HG02610 (cell line): ENCODE measurements at regions not wholly inside any gene's neighbourhood (a gene's known extent, or its start where the extent isn't known, plus 50 kb on each side); places are given as distances from the start of the nearest gene placed in this dataset.
A peak's percentile ranks its signal among the peaks of the same experiment; 100 is the strongest.

Source experiments
- ATAC-seq: cut with Tn5 transposase; IDR thresholded peaks from one replicate; pipeline ENCODE4 v1.9.1; 2021; ENCODE audit warnings: mild to moderate bottlenecking, moderate library complexity; ENCODE audit not compliant: unreplicated experiment

DNA sequence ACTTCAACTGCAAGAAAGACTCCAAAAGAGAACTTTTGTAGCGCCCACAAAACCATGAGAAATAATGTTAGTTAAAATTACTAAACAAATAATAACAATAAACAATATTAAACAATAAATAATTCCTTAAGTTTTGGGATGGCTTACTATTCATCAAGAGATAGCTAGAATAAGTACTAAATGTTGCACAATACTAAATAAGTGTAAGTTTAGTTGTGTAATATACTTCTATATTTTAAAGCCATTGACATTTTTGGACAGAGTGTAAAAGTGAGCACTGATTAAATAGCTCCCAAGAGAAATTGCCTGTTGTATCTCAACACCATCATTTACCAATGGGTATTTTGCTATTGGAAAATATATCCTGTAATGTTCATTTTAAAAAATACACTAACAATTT lies 166.7 kb downstream of the ALG10 start:
- ATAC-seq = no peak

DNA sequence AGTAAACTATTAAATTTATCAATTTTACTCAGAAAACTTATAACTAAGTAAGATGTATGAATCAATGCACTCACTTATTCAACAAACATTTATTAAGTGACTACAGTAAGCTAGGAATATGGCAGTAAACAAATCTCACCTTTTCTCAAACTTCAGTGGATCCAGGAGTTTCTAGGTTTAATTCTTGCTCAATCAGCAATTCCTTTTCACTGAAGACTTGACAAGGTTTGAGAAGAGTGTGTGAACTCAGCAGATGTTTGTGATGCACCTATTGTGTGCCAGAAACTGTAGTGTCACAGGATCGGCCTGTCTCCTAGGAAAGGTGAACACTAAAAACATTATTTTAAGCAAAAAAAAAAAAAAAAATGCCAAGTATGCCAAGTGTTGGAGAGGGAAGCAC lies 167.8 kb downstream of the ALG10 start:
- ATAC-seq = no peak

DNA sequence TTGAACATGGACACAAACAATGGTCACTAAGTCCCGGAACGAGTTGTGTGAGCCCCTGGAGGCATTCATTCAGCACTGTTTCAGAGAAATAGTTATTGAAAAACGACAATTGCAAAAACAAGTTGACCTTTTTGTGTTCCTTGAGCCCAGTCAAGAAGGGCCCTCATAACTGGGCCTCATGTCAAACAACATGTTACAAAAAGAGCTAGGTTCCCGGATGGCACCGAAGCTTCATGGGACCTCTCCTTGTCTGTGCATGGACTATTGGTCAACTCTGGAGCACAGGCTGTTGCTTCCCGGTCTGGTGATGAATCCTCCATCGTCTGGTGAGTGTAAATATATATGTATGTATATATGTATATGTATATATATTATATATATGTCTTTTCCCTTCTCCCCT lies 176.6 kb downstream of the ALG10 start:
- ATAC-seq = no peak

DNA sequence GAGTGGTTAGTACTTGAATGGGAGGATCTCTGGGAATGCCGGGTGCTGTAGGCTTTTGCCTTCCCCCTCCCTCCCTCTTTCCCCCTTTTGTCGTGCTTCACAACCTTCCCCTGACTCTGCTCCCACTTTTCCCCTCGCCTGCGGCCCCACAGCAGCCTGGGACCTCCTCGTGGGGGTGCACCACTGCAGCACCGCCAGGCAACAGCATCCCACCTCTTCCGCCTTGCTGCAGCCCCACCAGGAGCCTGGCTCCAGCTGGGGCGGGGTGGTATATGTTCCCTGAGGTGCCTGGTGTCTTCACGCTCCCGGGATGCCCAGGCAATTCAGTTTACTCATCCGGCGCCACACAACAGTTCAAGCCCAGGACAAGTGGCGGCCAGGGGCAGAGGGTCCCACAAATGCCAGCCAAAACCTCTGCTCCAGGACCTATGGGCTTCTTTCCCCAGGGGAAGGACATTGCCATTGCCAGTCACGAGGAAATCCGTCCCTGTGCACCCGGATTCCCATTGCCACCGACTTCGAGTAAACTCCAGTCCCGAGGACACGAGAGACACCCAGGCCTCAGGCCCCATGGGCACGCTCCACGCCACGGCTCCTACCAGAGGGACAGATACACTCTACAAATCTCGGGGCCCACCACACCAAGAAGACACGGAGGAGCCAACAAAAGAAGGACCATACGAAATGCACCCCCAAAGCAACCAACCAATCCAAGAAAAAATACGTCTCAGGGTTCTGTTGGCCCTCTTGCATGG lies 181.7 kb downstream of the ALG10 start:
- ATAC-seq = no peak

DNA sequence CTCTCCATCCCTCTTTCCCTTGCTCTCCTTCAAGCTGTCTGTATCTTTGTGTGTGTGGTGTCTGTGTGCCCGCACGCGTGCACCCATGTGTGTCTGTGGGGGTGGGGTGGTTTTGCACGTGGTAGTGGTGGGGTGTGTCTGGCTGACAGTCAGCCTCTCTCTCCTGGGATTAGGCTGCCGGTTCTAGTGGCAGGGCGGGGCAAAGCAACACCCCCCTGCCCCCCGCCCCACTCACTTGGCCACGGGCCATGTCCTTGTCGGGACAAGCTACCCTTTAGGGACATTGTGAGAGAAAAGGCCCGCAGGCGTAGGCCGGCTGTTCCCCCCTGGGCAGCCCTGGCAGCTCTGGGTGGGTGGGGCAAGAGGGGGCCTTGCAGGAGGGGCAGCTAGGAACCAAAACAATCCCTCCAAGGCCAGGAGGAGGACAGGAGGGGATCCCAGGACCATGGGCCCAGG lies 182.6 kb downstream of the ALG10 start:
- ATAC-seq = no peak

DNA sequence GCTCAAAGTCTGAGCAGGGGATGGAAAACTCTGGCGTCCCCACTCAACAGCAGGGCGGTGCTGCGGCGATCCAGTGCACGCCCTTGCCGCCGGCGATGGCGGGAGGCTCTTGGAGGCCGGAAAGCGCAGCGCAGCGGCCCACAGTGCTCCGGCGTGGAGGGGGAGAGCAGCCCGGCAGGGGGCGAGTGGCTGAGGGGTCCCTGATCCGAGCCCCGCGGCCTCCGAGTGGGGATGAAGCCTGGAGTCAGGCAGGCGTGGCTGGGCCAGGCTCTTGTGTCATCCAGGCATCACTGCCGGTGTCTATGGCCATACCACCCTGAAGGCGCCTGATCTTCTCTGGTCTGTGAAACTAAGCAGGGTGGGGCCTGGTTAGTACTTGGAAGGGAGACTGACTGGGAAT lies 183.1 kb downstream of the ALG10 start:
- ATAC-seq = no peak

DNA sequence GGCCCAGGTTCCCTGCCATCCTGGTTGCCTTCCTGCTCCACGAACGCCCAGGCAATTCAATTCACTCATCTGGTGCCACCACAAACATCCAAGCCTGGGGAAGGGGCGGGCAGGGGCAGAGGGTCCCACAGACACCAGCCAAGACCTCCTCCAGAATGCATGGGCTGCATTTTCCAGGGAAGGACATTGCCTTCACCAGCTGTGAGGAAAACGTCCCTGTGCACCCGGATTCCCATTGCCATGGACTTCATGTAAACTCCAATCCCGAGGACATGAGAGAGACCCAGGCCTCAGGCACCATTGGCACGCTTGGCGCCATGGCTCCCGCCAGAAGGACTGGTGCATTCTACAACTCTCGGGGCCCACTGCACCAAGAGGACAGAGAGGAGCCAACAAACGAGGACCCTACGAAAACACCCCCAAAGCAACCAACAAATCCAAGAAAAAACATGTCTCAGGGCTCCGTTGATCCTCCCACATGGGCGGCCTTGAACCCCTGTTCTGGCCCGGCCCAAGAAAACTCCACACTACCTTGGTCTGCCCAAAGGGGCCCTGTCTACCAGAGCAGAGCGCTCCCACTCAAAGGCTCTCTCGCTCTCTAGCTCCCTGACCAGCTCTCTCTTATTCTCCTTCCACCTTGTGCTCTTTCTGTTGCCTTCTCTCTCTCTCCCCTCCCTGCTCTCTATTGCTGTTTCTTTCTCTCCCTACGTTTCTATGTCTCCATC lies 183.9 kb downstream of the ALG10 start:
- no peak for ATAC-seq

DNA sequence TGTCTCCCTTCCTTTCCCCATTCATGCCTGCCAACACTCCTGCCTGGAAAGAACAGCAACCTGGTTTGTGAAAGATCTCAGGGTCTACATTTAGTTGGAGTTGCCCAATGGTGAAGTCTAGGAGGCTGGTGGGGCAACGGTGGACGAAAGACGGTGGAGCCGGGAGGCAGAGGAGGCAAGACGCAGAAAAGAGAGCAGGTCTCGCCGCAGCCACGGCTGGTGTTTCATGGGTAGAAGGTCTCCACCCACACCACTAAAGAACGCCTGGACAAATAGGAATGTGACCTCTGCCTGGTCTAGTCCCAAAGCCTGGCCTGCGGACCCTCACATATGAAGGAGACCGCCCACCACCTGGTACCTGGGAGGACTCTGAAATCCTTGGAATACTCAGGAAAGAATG lies 185.6 kb downstream of the ALG10 start:
- no peak for ATAC-seq

DNA sequence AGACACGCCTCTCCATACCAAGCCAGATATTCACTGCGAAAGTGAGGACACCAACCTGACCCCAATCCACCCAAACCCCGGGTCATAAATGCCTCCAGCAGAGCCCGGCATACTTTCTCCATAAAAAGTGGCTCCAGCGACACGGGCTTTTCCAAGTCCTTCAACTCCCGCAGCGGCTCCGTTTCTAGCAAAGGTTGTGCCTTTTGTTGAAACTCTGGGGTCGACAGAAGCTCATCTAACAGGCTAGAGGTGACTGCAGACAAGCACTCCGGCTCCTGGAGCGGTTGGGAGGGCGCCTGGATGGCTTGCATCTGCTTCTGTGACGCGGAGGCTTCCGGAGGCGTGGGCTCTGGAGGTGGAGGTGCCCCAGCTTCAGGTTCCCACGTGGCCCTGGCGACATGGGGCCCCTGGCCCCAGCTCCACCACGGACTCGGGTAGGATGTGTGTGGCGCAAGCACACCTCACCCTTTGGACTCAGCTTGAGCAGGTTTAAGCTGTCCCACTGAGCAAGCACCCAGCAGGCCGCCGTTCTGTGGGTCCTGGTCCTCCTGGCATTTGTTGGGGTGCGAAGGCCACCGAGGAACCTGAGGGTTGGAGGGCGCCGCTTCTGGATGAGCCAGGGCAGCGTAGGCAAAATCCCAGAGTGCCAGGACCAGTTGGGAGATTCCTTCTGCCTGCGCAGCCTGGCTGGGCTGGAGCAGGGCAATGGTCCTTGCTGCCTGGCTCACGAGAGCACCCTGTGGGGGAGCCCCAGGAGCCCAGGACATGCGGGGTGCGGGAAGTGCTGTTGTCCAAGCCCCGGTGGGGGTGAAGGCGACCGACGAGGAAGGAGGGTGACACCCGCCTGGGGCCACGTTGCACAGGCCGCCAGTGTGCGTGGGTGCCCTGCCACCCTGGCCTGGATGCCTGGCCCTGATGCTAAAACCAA lies 186.3 kb downstream of the ALG10 start:
- no peak for ATAC-seq

DNA sequence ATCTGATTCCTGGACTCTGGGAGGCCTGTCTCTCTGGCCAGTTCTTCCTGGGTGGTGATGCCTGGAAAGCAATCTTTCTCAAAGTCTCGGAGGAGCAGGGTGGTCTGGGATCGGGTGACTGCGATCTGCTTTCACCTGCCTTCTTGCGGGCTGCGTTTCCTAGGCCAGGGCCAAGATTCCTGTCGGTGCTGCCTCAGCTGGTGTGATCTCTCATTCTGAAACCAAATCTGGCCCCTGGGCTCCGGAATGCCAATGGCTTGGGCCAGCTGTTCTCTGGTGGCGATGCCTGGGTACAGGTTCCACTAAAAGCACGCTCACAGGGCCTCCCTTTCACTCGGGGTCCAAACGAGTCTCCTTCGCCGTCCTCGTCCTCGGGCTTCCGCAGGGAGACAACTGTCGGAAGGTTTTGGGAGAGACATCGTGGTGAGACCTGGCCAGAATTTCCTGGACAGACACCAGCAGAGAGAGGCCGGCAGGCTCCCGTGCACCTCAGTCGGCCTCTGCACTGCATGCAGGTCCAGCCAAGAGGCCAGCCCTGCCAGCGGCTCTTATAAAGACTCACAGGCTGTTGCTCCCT lies 187.1 kb downstream of the ALG10 start:
- no peak for ATAC-seq

DNA sequence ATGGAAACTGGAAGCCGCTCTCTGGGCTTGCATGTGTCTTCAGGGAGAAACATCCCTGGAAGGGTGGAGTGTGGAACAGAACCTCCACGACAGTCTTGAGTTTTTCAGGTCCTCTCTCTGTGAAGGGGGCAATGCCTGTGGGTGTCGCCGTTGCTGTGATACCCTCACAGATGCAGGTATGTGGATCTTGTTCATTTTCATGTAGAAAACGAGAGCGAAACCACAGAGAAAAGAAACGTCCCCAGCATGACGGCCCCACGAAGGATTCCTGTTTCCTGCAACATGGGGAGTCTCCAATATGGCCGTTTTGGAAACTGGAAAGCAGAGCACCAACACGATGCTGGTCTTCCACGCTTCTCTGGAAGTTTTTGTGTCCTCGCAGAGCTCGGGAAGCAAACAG lies 187.9 kb downstream of the ALG10 start:
- ATAC-seq = no peak

DNA sequence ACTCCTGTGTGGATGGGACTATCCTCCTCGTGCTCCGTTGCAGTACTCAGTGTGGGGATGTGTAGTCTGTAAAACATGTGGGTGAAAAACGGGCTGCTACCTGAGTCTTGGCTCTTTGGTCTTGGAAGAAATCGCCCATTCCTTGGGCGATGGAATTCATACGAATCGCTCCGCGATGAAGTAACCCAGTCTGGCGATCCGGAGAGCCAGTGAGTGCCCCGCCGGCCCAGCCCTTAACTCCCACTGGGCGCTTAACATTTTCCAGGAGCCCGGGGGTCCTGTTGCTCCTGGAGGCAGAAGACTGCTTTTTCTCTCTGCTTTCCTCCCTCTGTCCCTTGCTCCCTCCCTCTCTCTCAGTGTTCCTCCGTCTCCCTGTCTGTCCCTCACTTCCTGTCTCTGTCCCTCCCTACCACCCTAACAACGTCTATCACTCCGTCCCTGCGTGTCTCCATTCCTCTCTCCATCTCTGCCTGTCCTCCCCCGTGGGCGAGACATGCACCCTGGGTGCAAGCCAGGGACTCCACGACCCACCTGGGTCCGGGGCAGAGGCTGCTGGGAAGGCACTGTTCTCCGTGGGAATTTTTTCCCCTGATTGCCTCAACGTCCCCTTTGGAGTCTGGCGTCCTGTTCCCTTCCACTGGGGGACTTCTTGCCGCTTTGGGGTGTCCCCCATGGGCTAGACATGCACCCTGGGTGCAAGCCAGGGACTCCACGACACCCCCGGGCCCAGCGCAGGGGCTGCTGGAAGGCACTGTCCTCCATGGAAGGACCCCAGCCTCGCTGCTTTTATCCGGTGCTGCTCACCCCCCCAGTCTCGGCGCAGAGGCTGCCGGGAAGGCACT lies 188.6 kb downstream of the ALG10 start:
- no peak for ATAC-seq

DNA sequence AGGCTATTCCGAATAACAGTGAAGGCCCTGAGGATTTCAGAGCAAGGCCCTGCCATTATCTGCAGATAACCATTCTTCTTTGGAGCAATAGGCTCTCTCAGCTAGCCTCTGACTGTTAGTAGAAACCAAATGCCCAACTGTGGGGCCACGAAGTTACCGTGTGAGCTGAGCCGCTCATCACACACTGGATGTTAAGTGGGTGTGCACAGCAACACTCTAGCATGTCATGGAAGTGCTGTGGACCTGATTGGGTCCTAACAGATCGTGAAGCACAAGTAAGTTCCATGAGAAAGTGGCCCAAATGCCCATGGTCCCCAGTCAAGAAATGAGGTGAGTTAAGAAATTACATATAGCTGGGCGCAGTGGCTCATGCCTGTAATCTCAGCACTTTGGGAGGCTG lies 190.4 kb downstream of the ALG10 start:
- no peak for ATAC-seq

DNA sequence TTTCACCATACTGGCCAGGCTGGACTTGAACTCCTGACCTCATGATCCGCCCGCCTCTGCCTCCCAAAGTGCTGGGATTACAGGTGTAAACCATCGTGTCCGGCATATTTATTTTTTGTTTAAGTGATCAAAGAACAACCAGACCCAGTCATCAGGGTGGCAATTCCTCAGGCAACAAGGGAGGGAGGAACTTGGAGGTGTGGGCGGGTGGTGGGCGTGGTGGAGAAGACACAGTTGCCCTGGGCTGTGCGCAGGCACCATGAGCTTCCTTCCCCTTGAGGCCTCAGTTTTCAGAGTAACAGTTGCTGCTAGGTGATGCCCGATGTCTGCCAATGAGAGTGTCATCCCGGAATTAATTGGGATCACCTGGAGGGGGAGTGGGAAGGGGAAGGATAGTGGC lies 191.7 kb downstream of the ALG10 start:
- no peak for ATAC-seq

DNA sequence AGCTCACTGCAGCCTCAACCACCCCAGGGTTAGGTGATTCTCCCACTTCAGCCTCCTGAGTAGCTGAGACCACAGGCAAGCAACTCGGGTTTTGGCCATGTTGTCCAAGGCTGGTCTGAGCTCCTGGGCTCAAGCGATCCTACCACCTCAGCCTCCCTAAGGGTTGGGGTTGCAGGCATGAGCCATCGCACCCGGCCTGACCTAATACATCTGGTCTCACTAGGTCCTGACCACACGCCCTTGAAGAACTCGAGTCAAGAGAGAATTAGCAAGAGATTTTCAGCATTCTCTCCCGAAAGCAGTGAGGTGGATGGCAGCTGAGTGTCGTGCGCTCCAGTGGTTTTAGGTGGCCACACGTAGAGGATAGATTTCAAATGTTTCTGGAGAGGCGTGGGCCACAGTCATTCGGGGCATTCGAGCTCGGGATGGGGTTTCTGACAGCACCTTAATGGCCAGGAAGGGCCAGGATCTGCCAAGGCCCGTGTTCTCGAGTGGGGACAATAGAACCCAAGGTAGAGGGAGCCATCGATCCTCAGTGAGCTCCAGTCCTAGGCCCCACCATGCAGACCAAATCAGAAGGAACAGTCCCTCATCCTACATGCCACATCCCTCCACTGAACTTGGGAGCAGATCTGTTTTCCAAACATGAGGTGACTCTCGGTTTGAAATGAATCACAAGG lies 193.1 kb downstream of the ALG10 start:
- ATAC-seq = no peak

DNA sequence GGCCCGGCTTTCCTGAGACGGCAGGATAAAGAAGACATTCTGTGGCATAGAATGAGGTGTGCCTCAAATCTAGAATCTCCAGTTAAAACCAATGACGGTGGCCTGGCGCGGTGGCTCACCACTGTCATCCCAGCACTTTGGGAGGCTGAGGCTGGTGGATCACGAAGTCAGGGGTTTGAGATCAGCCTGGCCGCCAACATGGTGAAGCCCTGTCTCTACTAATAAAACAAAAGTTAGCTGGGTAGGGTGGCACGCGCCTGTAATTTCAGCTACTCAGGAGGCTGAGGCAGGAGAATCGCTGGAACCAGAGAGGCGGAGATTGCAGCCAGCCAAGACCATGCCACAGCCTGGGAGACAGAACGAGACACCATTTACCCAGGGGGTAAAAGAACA lies 193.6 kb downstream of the ALG10 start:
- ATAC-seq = no peak

DNA sequence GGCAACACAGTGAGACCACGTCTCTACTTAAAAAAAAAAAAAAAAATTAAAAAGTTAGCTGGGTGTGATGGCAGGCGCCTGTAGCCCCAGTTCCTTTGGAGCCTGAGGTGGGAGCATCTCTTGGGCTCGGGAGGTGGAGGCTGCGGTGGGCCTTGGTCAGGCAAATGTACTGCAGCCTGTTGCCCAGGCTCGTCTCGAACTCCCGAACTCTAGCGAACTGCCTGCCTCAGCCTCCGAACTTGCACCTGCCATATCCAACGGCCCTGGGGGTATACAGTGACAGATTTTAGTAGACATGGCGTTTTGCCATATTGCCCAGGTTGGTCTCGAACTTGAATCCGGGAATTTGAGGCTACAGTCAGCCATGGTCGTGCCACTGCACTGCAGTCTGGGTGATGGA lies 195.4 kb downstream of the ALG10 start:
- ATAC-seq = no peak

DNA sequence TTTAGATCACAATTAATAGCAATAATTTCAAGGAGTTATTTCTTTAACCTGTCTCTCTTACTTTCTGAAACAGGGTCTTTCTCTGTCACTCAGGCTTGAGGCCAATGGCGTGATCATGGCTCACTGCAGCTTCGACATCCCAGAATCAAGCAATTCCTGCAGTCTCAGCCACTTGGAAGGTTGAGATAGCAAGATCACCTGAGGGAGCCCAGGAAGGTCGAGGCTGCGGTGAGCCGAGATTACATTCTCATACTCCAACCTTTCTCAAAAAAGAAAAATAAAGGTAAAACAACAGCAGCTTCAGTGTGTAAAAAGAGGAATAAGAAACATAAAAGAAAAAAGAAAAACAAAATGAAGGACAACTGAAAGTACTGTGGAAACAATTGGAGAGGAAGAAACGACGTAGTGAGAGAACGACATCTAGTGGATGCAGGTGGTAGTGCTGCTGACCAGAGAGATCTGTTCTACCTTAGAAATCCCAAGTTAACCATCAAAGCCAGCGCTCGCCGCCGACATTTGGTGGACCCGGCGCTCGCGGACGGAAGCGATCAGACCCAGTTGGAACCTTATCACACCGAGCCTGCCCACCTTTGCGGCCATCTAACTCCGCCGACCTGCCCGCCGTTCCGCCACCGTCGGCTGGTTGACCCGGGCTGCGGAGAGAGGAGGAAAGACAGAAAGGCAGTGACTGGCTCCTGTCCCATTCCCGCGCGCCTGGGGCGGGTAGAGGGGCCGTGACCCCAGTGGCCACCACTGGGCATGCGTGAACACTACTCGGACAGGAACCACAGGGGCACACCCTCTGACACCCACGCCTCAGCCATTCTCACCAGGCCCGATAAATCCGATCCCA lies 196.1 kb downstream of the ALG10 start:
- peak; percentile 73 for ATAC-seq
